Ishikawa (cell line): ENCODE measurements at regions not wholly inside any gene's neighbourhood (a gene's known extent, or its start where the extent isn't known, plus 50 kb on each side); places are given as distances from the start of the nearest gene placed in this dataset.

ENCODE experiments used
- CEBPB ChIP-seq: IDR thresholded peaks from 2 replicates; pipeline ENCODE4 v1.6.1; 2012
- CREB1 ChIP-seq: IDR thresholded peaks from 2 replicates; pipeline ENCODE4 v1.6.1; 2012; ENCODE audit warnings: low read depth
- EGR1 ChIP-seq: IDR thresholded peaks from 2 replicates; pipeline ENCODE4 v1.6.1; 2012
- EP300 ChIP-seq: IDR thresholded peaks from 2 replicates; pipeline ENCODE4 v1.6.1; 2012; ENCODE audit warnings: borderline replicate concordance
- FOXM1 ChIP-seq: IDR thresholded peaks from 2 replicates; pipeline ENCODE4 v1.6.1; 2012; ENCODE audit warnings: low read depth, borderline replicate concordance
- MAX ChIP-seq: IDR thresholded peaks from 2 replicates; pipeline ENCODE4 v1.6.1; 2012
- NFIC ChIP-seq: IDR thresholded peaks from 2 replicates; pipeline ENCODE4 v1.6.1; 2012
- RAD21 ChIP-seq: IDR thresholded peaks from 2 replicates; pipeline ENCODE4 v1.6.1; 2012; ENCODE audit warnings: low read depth
- TAF1 ChIP-seq: IDR thresholded peaks from 2 replicates; pipeline ENCODE4 v1.6.1; 2012; ENCODE audit warnings: low read depth, mild to moderate bottlenecking
- TCF12 ChIP-seq: IDR thresholded peaks from 2 replicates; pipeline ENCODE4 v1.6.1; 2012; ENCODE audit warnings: low read depth
- TEAD4 ChIP-seq: IDR thresholded peaks from 2 replicates; pipeline ENCODE4 v1.6.1; 2012
- YY1 ChIP-seq: IDR thresholded peaks from 2 replicates; pipeline ENCODE4 v1.6.1; 2012; ENCODE audit warnings: low read depth
- ZBTB7A ChIP-seq: IDR thresholded peaks from 2 replicates; pipeline ENCODE4 v1.6.1; 2012; ENCODE audit warnings: low read depth
- TF ChIP-seq, protein P1 (sequence below): IDR thresholded peaks from 2 replicates; pipeline ENCODE4 v1.6.1; 2012; ENCODE audit warnings: low read depth, mild to moderate bottlenecking
- TF ChIP-seq, protein P2 (sequence below): IDR thresholded peaks from 2 replicates; pipeline ENCODE4 v1.6.1; 2012

DNA sequence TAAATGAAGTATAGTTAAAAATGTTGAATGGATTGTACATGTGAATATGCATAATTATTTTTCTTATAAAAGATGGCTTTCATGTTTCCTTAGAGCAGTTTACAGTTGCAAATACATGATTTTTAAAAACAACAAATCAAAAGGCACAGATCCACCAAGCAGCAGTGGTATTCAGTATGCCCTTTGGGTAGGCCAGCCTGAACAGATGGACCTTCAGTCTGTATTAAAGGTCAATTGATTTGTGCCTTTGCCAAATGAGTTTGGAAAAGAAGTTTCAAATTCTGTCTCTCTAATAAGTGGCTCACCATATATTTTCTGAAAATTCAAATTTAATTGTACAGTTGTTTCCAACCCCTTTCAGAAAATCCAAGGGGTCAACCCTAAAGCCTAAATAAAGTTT is 477.1 kb downstream of the NSUN3 start:
- TF ChIP-seq CREB1 (no peak), EP300 (no peak), EGR1 (no peak)

- TF ChIP-seq CREB1: no peak
- no peak for TF ChIP-seq MAX
- TF ChIP-seq RAD21: no peak
- no peak for TF ChIP-seq CEBPB
- TF ChIP-seq FOXM1: no peak
- no peak for TF ChIP-seq TEAD4
- no peak for TF ChIP-seq ZBTB7A
- TF ChIP-seq TAF1: no peak
- TF ChIP-seq YY1: no peak
- TF ChIP-seq EGR1: no peak
- TF ChIP-seq NFIC: no peak
- TF ChIP-seq, protein P1, sequence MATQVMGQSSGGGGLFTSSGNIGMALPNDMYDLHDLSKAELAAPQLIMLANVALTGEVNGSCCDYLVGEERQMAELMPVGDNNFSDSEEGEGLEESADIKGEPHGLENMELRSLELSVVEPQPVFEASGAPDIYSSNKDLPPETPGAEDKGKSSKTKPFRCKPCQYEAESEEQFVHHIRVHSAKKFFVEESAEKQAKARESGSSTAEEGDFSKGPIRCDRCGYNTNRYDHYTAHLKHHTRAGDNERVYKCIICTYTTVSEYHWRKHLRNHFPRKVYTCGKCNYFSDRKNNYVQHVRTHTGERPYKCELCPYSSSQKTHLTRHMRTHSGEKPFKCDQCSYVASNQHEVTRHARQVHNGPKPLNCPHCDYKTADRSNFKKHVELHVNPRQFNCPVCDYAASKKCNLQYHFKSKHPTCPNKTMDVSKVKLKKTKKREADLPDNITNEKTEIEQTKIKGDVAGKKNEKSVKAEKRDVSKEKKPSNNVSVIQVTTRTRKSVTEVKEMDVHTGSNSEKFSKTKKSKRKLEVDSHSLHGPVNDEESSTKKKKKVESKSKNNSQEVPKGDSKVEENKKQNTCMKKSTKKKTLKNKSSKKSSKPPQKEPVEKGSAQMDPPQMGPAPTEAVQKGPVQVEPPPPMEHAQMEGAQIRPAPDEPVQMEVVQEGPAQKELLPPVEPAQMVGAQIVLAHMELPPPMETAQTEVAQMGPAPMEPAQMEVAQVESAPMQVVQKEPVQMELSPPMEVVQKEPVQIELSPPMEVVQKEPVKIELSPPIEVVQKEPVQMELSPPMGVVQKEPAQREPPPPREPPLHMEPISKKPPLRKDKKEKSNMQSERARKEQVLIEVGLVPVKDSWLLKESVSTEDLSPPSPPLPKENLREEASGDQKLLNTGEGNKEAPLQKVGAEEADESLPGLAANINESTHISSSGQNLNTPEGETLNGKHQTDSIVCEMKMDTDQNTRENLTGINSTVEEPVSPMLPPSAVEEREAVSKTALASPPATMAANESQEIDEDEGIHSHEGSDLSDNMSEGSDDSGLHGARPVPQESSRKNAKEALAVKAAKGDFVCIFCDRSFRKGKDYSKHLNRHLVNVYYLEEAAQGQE: no peak
Observed at GRCh38 chr3:94543161-94543560, 480.3 kb downstream of the NSUN3 start.

- TF ChIP-seq MAX (no peak), YY1 (no peak), TEAD4 (no peak), EGR1 (no peak), CREB1 (no peak)
Observed at GRCh38 chr3:94544131-94544789, 481.4 kb downstream of the NSUN3 start.

GRCh38 chr3:94548581-94549316 is 485.9 kb downstream of the NSUN3 start:
- TF ChIP-seq YY1 (no peak), TAF1 (no peak), ZBTB7A (no peak), EP300 (no peak), TEAD4 (no peak), TCF12 (no peak), EGR1 (no peak), MAX (no peak)
- TF ChIP-seq, protein P1: no peak

GRCh38 chr3:94561094-94561493 is 498.2 kb downstream of the NSUN3 start:
- TF ChIP-seq, protein P2, sequence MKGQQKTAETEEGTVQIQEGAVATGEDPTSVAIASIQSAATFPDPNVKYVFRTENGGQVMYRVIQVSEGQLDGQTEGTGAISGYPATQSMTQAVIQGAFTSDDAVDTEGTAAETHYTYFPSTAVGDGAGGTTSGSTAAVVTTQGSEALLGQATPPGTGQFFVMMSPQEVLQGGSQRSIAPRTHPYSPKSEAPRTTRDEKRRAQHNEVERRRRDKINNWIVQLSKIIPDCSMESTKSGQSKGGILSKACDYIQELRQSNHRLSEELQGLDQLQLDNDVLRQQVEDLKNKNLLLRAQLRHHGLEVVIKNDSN: no peak

DNA sequence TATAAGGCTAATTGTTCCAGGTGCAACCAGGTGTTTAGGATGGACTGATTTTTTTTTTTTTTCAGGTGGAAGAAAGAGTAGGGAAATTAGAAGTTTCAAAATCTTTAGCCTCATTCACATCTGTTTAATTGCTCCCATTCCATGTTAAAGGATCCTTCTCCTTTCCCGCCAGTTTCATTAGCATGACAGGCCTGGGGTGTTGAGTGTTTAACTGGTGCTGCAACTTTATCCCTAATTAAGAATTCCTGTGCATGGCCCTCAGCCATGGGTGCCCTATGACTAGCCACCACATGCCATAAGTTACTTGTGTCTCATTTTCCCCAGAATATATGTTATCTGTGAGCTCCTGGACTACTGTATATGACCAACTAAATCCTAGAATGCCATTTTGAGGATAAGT is 501.4 kb downstream of the NSUN3 start:
- TF ChIP-seq EP300: no peak
- TF ChIP-seq ZBTB7A: no peak
- TF ChIP-seq TAF1: no peak
- TF ChIP-seq CEBPB: no peak
- no peak for TF ChIP-seq EGR1
- no peak for TF ChIP-seq RAD21
- no peak for TF ChIP-seq TCF12
- TF ChIP-seq, protein P1: no peak
- TF ChIP-seq FOXM1: no peak
- no peak for TF ChIP-seq CREB1
